Thyroid gland (tissue), 4 donors: ENCODE measurements at regions not wholly inside any gene's neighbourhood (a gene's known extent, or its start where the extent isn't known, plus 50 kb on each side); places are given as distances from the start of the nearest gene placed in this dataset.

Source experiments
- POLR2A ChIP-seq, 2 donors: fragments of 450-650 bp; IDR thresholded peaks; one replicate each; pipeline ENCODE4 v1.6.1; 2017; ENCODE audit warnings: antibody characterized with exemption in 2 of 2, mild to moderate bottlenecking in 2 of 2, moderate library complexity in 1 of 2
- TF ChIP-seq, protein P1 (sequence below), 6 experiments: fragments of 200-600 bp in 3 of 6; fragments of 450-650 bp in 3 of 6; sonication (generic) in 3 of 6; IDR thresholded peaks; one replicate each; pipeline ENCODE4 v1.5.1; 2016 to 2019; ENCODE audit warnings: antibody characterized with exemption in 6 of 6, mild to moderate bottlenecking in 2 of 6, inconsistent platforms in 1 of 6, moderate library complexity in 1 of 6

DNA sequence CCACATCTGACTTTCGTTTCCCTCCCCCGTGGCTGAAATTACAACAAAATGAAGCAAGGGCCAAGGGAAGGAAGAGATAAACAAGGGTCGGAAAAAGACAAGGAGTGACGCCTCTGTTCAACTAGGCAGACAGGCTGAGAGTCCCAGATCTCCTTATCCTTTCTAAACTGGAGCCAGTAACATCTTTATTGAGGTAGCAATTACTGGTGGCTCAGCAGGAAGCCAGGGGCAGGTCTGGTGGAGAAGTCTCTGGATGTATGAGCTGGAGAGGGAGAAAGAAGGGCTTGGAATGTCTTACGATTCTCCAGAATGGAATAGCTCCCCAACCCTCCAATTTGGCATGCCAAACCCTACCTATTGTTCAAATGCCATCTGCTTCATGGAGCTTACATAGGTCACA lies 190.8 kb upstream of the BRINP1 start:
- TF ChIP-seq, protein P1, sequence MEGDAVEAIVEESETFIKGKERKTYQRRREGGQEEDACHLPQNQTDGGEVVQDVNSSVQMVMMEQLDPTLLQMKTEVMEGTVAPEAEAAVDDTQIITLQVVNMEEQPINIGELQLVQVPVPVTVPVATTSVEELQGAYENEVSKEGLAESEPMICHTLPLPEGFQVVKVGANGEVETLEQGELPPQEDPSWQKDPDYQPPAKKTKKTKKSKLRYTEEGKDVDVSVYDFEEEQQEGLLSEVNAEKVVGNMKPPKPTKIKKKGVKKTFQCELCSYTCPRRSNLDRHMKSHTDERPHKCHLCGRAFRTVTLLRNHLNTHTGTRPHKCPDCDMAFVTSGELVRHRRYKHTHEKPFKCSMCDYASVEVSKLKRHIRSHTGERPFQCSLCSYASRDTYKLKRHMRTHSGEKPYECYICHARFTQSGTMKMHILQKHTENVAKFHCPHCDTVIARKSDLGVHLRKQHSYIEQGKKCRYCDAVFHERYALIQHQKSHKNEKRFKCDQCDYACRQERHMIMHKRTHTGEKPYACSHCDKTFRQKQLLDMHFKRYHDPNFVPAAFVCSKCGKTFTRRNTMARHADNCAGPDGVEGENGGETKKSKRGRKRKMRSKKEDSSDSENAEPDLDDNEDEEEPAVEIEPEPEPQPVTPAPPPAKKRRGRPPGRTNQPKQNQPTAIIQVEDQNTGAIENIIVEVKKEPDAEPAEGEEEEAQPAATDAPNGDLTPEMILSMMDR (IDR thresholded peaks at IDR 0.05) = no peak
- TF ChIP-seq POLR2A (IDR thresholded peaks at IDR 0.05) = no peak
